ENCODE measurements at regions not wholly inside any gene's neighbourhood (a gene's known extent, or its start where the extent isn't known, plus 50 kb on each side); places are given as distances from the start of the nearest gene placed in this dataset.

DNA sequence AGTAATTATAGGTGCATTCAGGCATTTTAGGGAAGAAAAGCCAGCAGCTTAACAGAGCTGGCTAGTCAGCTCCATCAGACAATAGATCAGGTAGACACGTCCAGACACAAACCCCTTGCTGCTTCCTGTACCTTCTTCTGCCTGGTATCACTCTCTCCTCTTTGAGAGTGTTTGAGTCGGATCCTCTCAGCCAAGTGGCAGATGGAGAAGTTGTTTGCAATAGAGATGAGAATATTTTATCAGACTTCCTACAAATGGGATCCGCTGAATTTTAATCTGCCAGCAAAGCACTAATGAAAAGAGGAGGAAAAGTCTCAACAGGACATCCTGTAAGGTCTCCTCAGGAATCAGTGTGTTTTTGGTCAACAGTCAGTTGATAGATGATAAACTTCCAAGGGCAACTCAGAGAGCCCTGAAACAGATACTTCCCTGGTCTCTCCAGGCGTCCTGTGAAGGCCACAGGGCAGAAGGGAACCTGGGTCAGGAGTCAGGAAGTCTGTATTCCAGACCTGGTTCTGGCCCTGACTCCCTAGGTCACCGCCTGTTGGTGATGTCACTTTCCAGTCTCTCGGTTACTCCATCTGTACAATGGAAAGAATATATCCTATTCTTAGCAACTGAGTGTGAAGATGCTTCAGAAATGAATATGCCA is 62.1 kb upstream of the PROX1 start:
- no peaks in the 10 kb centered on the region for H3K27me3 ChIP-seq (ENCODE audit: insufficient read depth, low read length)

DNA sequence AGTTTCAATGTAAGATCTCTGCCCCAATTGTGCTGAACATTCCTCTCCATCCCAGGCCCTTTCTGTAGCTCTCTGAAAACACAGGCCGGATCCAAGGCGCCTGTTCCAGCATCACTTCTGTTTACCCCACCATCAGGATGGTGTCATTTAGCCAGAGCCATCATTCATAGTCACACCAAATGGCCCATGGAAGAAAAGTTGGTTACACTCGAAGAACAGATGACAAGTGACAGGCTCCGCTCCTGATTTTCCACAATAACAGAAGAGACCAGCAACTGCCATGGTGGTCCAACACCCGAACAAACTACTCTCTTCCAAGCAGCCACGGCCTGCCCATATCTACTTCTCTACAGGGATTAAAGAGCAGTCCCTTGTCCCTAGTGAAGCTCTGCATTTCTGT is 59.9 kb upstream of the PROX1 start:
- H3K27ac ChIP-seq (ENCODE audit: low read depth, low read length) = no peak overlapping the region

More for the DNA sequence above, 62.1 kb upstream of the PROX1 start:
- WGBS = 90% methylated on average over 4 of the region's 6 CpGs
- H3K9me3 ChIP-seq (ENCODE audit: insufficient read depth, low read depth, low read length) = no peaks in the 10 kb centered on the region
- no peaks in the 10 kb centered on the region for H3K36me3 ChIP-seq (ENCODE audit: insufficient read depth, low read length)
- no peak overlapping the region for H3K4me3 ChIP-seq (ENCODE audit: low read length)
- no peak overlapping the region for H3K9ac ChIP-seq (ENCODE audit: low read depth, low read length)
- no peaks in the 10 kb centered on the region for H3K4me1 ChIP-seq (ENCODE audit: insufficient read depth, low read length)
- no peak overlapping the region for H3K27ac ChIP-seq (ENCODE audit: low read depth, low read length)

DNA sequence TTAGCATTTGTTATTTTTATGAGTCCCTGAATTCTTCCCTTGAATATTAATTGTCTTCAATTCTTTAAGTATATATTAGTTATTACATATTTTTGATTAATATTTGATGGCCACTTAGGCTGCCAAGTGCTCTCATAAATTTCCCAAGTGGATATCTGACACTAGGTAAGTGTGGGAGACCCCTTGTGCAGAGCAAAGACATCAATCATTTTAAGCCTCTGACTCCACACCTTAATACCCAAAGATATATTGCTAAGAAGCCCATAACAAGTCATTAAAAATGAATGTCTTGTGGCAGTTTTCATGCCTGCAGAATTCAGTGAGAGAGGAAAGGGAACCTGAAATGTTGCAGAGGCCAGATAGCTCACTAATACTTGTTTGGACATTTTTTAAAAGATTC is 58.4 kb upstream of the PROX1 start:
- Histone ChIP-seq H3K9ac (ENCODE audit: low read depth, low read length) (no peak overlapping the region), H3K4me1 (ENCODE audit: insufficient read depth, low read length) (no peaks in the 10 kb centered on the region), H3K4me3 (ENCODE audit: low read length) (no peak overlapping the region), H3K36me3 (ENCODE audit: insufficient read depth, low read length) (no peaks in the 10 kb centered on the region), H3K27ac (ENCODE audit: low read depth, low read length) (no peak overlapping the region), H3K27me3 (ENCODE audit: insufficient read depth, low read length) (no peaks in the 10 kb centered on the region), H3K9me3 (ENCODE audit: insufficient read depth, low read depth, low read length) (no peaks in the 10 kb centered on the region)

More for the DNA sequence above, 59.9 kb upstream of the PROX1 start:
- H3K4me1 ChIP-seq (ENCODE audit: insufficient read depth, low read length) = no peaks in the 10 kb centered on the region
- H3K9ac ChIP-seq (ENCODE audit: low read depth, low read length) = no peak overlapping the region
- H3K4me3 ChIP-seq (ENCODE audit: low read length) = no peak overlapping the region
- H3K27me3 ChIP-seq (ENCODE audit: insufficient read depth, low read length) = no peaks in the 10 kb centered on the region
- WGBS = 93% methylated on average over 6 of the region's 6 CpGs
- H3K9me3 ChIP-seq (ENCODE audit: insufficient read depth, low read depth, low read length) = no peaks in the 10 kb centered on the region
- H3K36me3 ChIP-seq (ENCODE audit: insufficient read depth, low read length) = no peaks in the 10 kb centered on the region

DNA sequence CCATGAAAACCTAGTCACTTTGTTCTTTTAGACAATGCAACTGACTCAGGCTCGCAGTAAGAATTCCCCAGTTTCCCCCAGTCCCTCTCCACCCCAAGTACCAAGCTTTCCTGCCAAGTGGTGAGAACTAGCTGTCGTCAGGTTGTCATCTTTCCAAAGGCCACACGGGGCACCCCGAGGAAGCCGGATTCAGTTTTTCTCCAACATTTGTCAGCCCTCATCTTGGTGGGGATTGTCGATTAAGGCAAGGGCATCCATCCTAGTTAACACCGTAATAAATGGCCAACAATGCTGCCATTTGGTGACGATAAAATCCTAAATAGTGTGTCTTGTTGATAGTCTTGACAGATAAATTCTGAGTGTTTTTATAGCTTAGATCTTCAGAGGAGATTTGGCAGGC is 55.9 kb upstream of the PROX1 start:
- Histone ChIP-seq H3K27me3 (ENCODE audit: insufficient read depth, low read length) (no peaks in the 10 kb centered on the region), H3K36me3 (ENCODE audit: insufficient read depth, low read length) (no peaks in the 10 kb centered on the region)
- WGBS = 65% methylated on average over 8 of the region's 8 CpGs

DNA sequence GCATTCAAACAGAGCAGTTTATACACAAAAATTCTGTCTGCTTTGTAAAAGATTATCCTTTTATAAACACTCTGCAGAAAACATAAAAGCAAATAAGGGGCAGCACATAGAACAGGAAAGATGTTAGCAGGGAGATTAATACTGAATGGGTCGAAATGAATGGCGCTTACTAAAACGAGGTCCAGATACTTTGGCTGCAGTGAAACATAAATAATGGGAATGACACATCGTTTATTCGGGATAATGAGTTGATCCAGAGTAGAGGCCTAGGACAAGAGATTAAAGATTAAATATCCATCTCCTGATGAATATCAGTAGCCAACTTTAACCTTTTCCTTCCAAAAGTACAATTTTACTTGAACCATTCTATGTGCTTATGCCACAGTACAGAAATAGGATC is 54.4 kb upstream of the PROX1 start:
- Histone ChIP-seq H3K4me3 (ENCODE audit: low read length) (no peak overlapping the region), H3K9ac (ENCODE audit: low read depth, low read length) (no peak overlapping the region), H3K4me1 (ENCODE audit: insufficient read depth, low read length) (no peaks in the 10 kb centered on the region), H3K27me3 (ENCODE audit: insufficient read depth, low read length) (no peaks in the 10 kb centered on the region), H3K27ac (ENCODE audit: low read depth, low read length) (no peak overlapping the region), H3K9me3 (ENCODE audit: insufficient read depth, low read depth, low read length) (no peaks in the 10 kb centered on the region), H3K36me3 (ENCODE audit: insufficient read depth, low read length) (no peaks in the 10 kb centered on the region)
- WGBS = 93% methylated on average over 5 of the region's 5 CpGs

More for the DNA sequence above, 55.9 kb upstream of the PROX1 start:
- H3K9ac ChIP-seq (ENCODE audit: low read depth, low read length) = no peak overlapping the region
- H3K27ac ChIP-seq (ENCODE audit: low read depth, low read length) = no peak overlapping the region
- no peaks in the 10 kb centered on the region for H3K9me3 ChIP-seq (ENCODE audit: insufficient read depth, low read depth, low read length)
- H3K4me3 ChIP-seq (ENCODE audit: low read length) = no peak overlapping the region
- no peaks in the 10 kb centered on the region for H3K4me1 ChIP-seq (ENCODE audit: insufficient read depth, low read length)

DNA sequence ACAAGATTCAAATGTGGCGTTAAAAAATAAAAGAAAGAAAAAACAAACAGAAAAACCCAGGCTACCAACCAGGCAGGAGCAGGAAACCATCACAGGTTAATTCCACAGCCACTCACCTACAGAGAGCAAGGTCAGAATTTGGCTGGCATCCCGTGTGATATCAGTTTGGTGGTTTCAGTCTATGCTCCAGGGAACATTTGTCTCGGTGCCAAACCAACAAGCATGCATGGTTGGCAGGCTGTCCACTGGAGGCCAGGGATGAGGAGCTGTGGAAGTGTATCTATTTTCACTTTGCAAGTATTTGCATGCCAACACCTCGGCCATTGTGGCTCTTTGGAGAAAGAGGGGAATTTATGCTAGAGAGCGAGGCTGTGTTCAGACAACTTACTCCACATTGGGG is 53.1 kb upstream of the PROX1 start:
- H3K9ac ChIP-seq (ENCODE audit: low read depth, low read length) = no peak overlapping the region
- no peaks in the 10 kb centered on the region for H3K4me1 ChIP-seq (ENCODE audit: insufficient read depth, low read length)
- H3K4me3 ChIP-seq (ENCODE audit: low read length) = no peak overlapping the region
- no peaks in the 10 kb centered on the region for H3K9me3 ChIP-seq (ENCODE audit: insufficient read depth, low read depth, low read length)
- WGBS = 67% methylated on average over 4 of the region's 5 CpGs
- no peaks in the 10 kb centered on the region for H3K27me3 ChIP-seq (ENCODE audit: insufficient read depth, low read length)
- H3K36me3 ChIP-seq (ENCODE audit: insufficient read depth, low read length) = no peaks in the 10 kb centered on the region
- no peak overlapping the region for H3K27ac ChIP-seq (ENCODE audit: low read depth, low read length)

DNA sequence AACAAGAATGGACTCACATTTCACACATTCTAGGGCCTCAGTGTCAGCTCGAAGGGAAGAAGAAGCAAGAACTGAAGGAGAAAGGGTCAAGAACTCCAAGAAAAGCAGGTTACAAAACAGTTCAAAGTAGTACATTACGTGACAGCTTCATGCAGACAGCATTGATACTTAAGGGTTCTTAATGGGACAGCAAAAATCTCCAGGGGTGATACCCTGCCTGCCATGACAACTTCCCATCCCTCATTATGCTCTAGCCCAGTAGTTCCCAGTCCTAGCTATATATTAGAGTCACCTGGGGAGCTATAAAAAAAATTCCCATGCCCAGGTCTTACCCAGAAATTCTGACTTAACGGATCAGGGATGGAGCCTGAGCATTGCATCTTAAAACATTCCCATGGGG is 51.2 kb upstream of the PROX1 start:
- Histone ChIP-seq H3K4me1 (ENCODE audit: insufficient read depth, low read length) (0 out of 2 replicates have a peak, but pooled peaks cover under 1% of the 10 kb centered on the region), H3K27ac (ENCODE audit: low read depth, low read length) (no peak overlapping the region), H3K9ac (ENCODE audit: low read depth, low read length) (no peak overlapping the region), H3K9me3 (ENCODE audit: insufficient read depth, low read depth, low read length) (no peaks in the 10 kb centered on the region), H3K27me3 (ENCODE audit: insufficient read depth, low read length) (no peaks in the 10 kb centered on the region), H3K36me3 (ENCODE audit: insufficient read depth, low read length) (no peaks in the 10 kb centered on the region), H3K4me3 (ENCODE audit: low read length) (no peak overlapping the region)
- 84% methylated on average over 3 of the region's 3 CpGs for WGBS

Measured in HUES64 (cell line).